Natural killer cell (primary cell): ENCODE measurements at regions not wholly inside any gene's neighbourhood (a gene's known extent, or its start where the extent isn't known, plus 50 kb on each side); places are given as distances from the start of the nearest gene placed in this dataset.

ENCODE experiments used
- ATAC-seq, 3 donors: fragments of 150-1000 bp in 2 of 3; fragments of 200-7000 bp in 1 of 3; cut with Tn5 transposase; 1 replicate in 1 of 3; 2 replicates in 2 of 3; pipeline ENCODE4 v1.10.0; 2021; ENCODE audit warnings: mild to moderate bottlenecking in 2 of 3, moderate library complexity in 2 of 3
- DNase-seq, 2 donors: peaks; one replicate each; pipeline versions ENCODE4 v3.0.0 to v3.0.0-alpha.2; 2013 to 2021; ENCODE audit warnings: mixed read lengths in 1 of 2
- H3K27ac ChIP-seq: one replicate; pipeline ENCODE4 v1.5.1; 2013; ENCODE audit warnings: mild to moderate bottlenecking, low read length
- H3K27me3 ChIP-seq: one replicate; pipeline ENCODE4 v1.6.1; 2013; ENCODE audit warnings: low read length; ENCODE audit not compliant: control insufficient read depth, insufficient read depth
- H3K36me3 ChIP-seq: one replicate; pipeline ENCODE4 v1.6.1; 2013; ENCODE audit warnings: low read length; ENCODE audit not compliant: control insufficient read depth, insufficient read depth
- H3K4me1 ChIP-seq: one replicate; pipeline ENCODE4 v1.6.1; 2013; ENCODE audit warnings: low read length; ENCODE audit not compliant: control insufficient read depth, insufficient read depth
- H3K4me3 ChIP-seq: one replicate; pipeline ENCODE4 v1.5.1; 2013; ENCODE audit warnings: low read length
- H3K9me3 ChIP-seq: one replicate; pipeline ENCODE4 v1.6.1; 2013; ENCODE audit warnings: low read length; ENCODE audit not compliant: control insufficient read depth, insufficient read depth
- H3K27ac Mint-ChIP-seq, 2 donors: one replicate each; pipeline ENCODE4 v1.8.0; 2022; ENCODE audit warnings: mild to moderate bottlenecking in 2 of 2, mixed read lengths in 2 of 2, moderate library complexity in 1 of 2
- H3K27me3 Mint-ChIP-seq, 2 donors: one replicate each; pipeline ENCODE4 v1.8.0; 2022; ENCODE audit warnings: low read depth in 2 of 2, mixed read lengths in 2 of 2
- H3K36me3 Mint-ChIP-seq: one replicate; pipeline ENCODE4 v1.8.0; 2022; ENCODE audit warnings: mixed read lengths
- H3K4me1 Mint-ChIP-seq, 2 donors: one replicate each; pipeline ENCODE4 v1.8.0; 2022; ENCODE audit warnings: mixed read lengths in 2 of 2
- H3K4me3 Mint-ChIP-seq: one replicate; pipeline ENCODE4 v1.8.0; 2022; ENCODE audit warnings: mild to moderate bottlenecking, moderate library complexity, mixed read lengths
- H3K9me3 Mint-ChIP-seq, 2 donors: one replicate each; pipeline ENCODE4 v1.8.0; 2022; ENCODE audit warnings: mixed read lengths in 2 of 2
- CTCF ChIP-seq: fragments of 200-600 bp; IDR thresholded peaks from one replicate; pipeline ENCODE4 v1.8.0; 2022; ENCODE audit warnings: antibody characterized with exemption
- WGBS: methylation state at CpG from one replicate; pipeline ENCODE4 v1.1.7; 2013; ENCODE audit warnings: missing lambda C conversion rate; ENCODE audit not compliant: insufficient coverage; 5-methylcytosine and 5-hydroxymethylcytosine counted together
- intact Hi-C: fragments of 100-400 bp; cut with micrococcal nuclease; formaldehyde crosslinking; loops from one replicate; pipeline ENCODE4 v1.14.2; 2022

DNA sequence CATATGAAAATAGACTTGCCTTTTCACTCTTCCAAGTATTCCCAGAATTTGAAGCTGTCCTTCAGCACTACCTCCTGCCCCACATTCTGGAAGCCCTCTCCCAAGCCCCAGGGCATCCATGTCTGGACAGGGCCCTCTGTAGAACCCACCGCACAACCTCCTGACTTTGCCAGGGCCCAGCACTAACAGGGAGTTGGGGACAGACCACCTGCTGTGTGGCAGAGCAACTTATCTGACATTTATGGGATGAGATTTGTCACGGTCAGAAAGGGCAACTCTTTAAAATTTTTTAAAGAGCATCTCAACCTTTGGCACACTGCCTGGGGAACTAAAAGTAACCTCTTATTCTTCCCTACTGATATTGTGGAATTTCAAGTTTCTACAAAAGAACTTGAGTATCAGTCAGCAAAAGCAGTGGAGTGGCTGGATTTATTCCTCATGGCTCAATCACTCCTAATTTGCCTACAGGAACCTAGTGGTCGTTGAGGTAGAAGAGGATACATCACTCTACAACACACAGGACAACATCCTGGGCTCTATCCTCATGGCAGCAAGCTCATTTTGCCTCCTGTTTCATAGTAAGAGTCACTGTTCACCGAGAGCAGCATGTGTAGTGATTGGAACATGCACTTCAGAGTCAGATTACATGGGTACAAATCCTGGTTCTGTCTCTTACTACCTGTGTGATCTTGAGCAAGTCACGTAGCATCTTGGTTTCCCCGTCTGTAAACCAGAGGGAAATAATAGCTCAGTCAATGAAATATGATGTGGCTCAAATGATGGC lies 285.3 kb downstream of the ENC1 start:
- Histone ChIP-seq H3K9me3 (no peaks in the 10 kb centered on the region), H3K27me3 (no peaks in the 10 kb centered on the region), H3K4me1 (no peaks in the 10 kb centered on the region), H3K36me3 (no peaks in the 10 kb centered on the region), H3K4me3 (no peak overlapping the region), H3K27ac (no peak overlapping the region)
- Mint-ChIP-seq H3K27ac (no peak overlapping the region), H3K4me3 (no peak overlapping the region), H3K9me3 (no peaks in the 10 kb centered on the region), H3K4me1 (no peaks in the 10 kb centered on the region), H3K27me3 (peaks cover 3 to 9% of the 10 kb centered on the region in 2 donors), H3K36me3 (no peaks in the 10 kb centered on the region)
- no peak for TF ChIP-seq CTCF
- WGBS, result 89% methylated on average over 5 of the region's 6 CpGs
- intact Hi-C loops, result no loop called here
- DNase-seq (no peak), ATAC-seq (no peak)

GRCh38 chr5:74352256-74352655 lies 288.3 kb downstream of the ENC1 start:
- no peak for TF ChIP-seq CTCF
- intact Hi-C loops, result no loop called here
- Mint-ChIP-seq H3K9me3 (peaks cover 2 to 3% of the 10 kb centered on the region in 2 donors), H3K4me3 (no peak overlapping the region), H3K36me3 (no peaks in the 10 kb centered on the region), H3K27me3 (peaks cover 18 to 35% of the 10 kb centered on the region in 2 donors), H3K4me1 (no peaks in the 10 kb centered on the region), H3K27ac (no peak overlapping the region)
- DNase-seq, result no peak
- WGBS, result 64% methylated on average over 2 of the region's 4 CpGs
- no peak overlapping the region for H3K27ac ChIP-seq
- H3K36me3 ChIP-seq, result no peaks in the 10 kb centered on the region
- H3K4me1 ChIP-seq, result no peaks in the 10 kb centered on the region
- no peak overlapping the region for H3K4me3 ChIP-seq
- H3K9me3 ChIP-seq, result no peaks in the 10 kb centered on the region
- H3K27me3 ChIP-seq, result no peaks in the 10 kb centered on the region
- no peak for ATAC-seq

DNA sequence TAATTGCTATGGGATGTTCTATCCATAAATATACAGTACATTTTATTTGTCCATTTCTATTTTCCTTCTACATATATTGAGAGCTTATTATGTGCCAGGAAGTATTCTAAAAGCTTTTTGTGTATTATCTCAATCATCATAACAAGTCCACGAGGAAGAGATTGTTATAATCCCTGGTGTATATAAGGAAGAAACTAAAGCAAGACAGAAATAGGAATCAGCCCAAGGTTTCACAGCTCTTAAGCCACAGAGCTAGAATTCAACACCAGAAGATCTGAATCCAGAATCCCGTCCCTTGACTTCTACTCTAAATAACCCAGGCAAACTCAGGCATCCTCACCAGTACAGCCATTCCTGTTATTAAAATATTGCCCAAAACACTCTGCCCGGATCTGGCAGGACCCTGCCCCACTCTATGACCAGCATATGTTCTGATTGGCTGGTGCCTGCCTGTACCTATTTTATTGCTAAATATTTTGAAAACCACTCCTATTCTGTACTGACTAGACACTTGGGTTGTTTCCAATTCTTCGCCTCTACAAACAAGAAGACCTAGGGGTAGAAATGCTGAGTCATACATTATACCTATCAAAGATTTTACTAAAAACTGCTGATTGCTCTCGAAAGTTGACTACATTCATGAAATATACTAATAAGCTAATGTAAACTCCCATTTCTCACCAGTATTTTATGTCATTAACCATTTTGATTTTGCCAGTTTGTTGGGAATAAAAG lies 297.4 kb downstream of the ENC1 start:
- Mint-ChIP-seq H3K36me3 (no peaks in the 10 kb centered on the region), H3K9me3 (peaks cover 2% of the 10 kb centered on the region in 2 donors), H3K4me3 (no peak overlapping the region), H3K27ac (no peak overlapping the region), H3K4me1 (no peaks in the 10 kb centered on the region), H3K27me3 (peaks cover 15 to 49% of the 10 kb centered on the region in 2 donors)
- H3K27me3 ChIP-seq, result peaks cover 2% of the 10 kb centered on the region
- no peaks in the 10 kb centered on the region for H3K9me3 ChIP-seq
- H3K36me3 ChIP-seq, result no peaks in the 10 kb centered on the region
- ATAC-seq (no peak), DNase-seq (no peak)
- H3K4me3 ChIP-seq, result no peak overlapping the region
- WGBS, result 91% methylated on average over 1 of the region's 5 CpGs
- no peak overlapping the region for H3K27ac ChIP-seq
- TF ChIP-seq CTCF, result no peak
- intact Hi-C loops, result no loop called here
- H3K4me1 ChIP-seq, result no peaks in the 10 kb centered on the region
